ENCODE measurements at regions not wholly inside any gene's neighbourhood (a gene's known extent, or its start where the extent isn't known, plus 50 kb on each side); places are given as distances from the start of the nearest gene placed in this dataset.
A peak's percentile ranks its signal among the peaks of the same experiment; 100 is the strongest.
"Not testable (repeated sequence)": the region's sequence is repeated elsewhere in the genome, so short reads cannot be mapped to it uniquely, and the experiment has no call there.

DNA sequence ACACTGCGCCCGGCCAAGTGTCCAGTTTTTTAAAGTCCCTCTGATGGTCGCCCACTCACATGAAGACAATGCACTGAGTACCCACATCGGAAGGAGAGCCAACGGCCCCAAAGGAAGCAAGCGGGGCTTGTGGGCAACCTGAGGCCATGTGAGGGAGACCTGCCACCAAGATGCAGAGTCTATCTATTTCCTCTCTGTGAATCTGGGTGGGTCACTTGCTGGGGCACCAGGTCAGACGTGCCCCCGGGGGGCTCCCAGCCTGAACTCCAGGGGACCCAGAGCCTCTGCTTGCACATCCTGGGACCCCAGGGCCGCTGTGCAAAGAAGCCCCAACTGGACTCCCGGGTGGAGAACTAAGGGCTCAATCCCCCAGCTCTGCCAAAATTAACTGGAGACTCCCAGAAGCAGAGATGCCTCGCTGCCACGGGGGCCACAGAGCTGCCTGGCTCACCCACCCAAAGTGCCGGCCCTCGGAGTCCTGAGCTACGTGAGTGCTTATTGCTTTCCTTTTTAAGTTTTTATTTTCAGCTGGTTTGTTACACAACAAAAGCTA, 106.4 kb downstream of the BRD1 start:
- DNase-seq: no peak

DNA sequence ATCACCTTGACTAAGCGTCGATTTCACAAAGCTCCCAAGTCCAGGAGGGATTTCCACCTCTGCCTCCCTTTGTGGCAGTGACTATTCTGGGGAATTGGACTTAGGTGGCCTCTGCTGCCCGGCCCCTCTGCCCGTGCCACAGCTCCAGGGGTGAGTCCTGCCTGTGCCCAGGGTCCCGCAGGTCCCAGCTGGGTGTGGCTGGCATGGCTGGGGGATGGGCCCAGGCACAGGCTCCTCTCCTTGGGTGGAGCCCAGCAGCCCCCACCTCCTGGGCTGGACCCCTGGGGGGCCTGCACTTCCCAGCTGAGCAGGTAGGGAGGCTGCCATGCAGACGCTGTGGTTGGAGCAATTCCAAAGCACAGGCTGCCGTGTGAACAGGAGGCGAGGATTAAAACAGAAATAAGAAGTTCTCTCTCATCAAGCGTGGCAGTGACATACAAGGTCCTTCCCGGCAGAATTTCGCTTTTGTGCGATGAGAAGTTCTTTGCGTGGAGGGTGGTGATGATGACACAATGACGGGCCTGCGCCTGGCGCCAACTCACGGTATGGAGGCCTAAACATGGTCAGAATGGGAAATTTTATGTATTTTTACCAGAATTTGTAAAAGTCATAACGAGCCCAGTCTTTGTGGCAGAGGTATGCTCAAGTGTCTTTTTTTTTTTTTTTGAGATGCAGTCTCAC, 107.3 kb downstream of the BRD1 start:
- DNase-seq: no peak

DNA sequence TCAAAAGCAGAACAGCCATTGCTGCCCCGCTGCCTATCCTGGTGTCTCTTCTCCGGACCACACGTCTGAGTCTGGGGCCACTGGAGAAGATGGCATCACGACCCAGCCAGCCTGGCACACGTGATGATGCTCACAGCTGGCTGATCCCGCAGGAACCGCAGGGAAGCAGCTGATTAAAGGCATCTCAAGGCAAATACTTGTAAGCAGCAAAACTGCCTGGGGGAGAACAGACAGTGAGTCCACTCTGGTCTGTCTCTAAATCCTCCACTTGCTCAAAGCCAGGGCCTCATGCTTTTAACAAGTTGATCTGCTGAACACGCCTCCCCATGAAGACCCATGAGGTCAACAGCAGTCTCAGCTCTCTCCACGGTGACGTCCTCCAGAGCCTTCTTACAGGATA, 108.6 kb downstream of the BRD1 start:
- no peak for DNase-seq

DNA sequence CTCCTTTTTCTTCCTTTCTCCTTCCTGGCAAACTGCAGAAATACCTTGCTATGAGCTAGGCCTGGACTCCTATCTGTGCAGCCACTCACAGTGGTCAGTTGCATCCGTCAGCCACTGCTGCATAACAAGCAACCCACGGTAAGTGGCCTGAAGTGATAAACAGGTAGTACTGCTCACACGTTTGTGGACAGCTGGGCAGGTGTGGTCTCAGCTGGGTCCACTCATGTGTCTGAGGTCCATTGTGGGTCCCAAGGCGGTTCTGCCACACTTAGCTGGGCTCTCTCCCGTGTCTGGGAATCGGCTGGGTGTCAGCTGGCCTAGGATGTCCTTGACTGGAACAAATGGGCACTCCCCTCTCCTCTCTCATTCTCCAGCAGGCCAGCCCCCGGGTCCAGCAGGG, 109.3 kb downstream of the BRD1 start:
- DNase-seq: no peak

DNA sequence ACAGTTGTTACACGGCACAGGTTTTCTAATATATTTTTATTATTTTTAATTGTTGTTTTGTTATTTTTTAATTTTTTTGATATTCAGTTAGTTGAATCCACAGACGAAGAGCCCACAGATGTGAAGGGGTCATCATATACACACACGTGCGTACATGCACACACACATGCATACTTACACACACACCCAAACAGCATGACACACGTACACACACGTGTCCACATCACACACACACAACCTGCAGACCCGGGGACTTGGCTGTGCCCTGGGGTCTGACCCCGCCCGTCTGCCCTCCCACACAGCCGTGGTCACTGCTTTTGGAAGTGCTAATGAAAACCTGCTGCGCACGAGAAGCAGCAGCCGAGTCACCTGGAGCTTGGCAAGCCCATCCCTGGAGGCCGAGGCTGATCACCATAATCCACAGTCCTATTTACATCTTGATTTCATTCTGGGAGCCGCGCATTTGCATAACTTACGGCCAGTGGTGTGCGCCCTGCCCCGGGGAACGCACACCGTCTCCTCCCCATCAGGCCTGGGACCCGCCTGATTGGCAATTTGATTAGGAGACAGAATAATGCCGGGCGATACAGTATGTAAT, 110.3 kb downstream of the BRD1 start:
- no peak for DNase-seq

DNA sequence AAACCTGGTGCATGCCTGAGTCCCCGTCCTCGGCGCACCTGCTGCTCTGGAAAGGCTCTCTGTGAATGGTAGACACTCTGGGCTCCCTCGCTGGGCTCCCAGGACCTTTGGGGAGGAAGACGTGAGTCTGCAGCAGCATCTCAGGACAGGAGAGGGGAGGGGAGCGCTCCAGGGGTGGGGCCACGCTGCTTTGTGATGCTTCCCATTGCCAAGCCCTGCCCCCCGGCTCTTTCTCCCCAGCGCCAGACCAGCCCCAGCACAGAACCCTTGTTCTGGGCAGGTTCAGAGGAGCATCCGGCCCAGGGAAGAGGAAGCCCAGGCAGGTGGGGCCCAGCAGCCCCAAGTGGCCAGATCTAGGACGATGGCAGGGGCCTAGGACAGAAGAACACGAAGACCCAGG, 111.2 kb downstream of the BRD1 start:
- no peak for DNase-seq

DNA sequence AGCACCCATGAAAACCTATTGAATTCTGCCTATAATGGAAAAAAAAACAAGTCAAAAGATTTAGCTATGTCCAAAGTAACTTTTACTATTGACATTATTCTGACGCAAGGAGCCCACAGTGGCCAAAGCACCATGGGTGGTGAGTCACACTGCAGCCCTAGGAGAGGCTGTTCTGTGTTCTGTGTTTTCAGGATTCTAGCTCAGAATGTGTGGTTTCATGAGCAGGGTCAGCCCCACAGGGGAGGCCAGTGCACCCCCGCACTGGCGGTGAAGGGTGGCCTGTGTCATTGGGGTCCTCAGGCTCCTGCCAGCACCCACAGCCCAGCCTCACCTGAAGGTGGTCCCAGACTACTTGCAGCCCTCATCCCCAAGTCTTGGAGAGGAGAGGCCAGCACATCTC, 112.2 kb downstream of the BRD1 start:
- no peak for DNase-seq

DNA sequence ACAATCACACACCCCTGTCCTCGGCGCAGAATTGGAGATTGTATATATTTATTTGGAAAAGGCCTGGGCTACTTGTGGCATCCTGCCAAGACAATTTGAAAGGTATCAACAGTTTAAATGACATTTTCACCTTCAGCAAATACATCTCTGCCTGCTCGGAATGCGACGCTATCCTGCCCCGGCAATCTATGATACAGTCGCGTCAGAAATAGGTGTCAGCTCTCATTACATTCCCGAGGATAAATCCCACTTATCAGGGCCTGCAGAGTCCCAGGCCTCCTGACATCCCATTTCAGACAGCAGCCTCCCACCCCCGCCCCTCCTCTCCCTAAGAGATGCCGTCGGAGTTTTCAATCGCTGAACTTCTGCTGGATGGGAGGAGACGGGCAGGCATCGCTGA, 114.7 kb downstream of the BRD1 start:
- no peak for DNase-seq

DNA sequence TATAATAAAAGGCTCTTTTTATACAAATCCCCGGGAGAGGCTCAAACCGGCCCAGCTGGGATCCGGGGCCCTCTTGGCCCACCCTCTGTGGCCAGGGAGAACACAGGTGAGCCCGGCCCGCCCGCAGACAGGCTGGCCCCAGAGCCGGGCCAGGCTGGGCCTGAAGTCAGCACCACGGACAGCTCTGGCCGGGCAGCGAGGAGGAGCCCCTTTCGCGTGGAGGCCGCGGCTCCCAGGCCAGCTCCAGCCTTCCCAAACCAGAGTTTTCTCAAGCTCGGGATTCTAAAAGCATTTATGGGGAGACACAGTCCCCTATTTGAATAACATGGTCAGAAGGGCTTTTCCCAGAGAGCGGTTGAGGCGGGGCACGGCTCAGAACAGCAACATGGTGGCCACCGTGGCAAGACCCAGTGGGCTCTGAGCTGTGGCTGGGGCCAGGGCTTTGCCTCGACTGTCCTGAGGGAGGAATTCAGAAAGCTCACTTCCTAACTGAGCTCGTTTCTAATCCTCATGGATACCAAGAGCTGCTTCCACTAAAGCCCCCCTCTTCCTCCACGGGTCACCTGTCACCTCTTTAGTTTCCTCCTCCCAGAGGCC, 115.4 kb downstream of the BRD1 start:
- DNase-seq: no peak

DNA sequence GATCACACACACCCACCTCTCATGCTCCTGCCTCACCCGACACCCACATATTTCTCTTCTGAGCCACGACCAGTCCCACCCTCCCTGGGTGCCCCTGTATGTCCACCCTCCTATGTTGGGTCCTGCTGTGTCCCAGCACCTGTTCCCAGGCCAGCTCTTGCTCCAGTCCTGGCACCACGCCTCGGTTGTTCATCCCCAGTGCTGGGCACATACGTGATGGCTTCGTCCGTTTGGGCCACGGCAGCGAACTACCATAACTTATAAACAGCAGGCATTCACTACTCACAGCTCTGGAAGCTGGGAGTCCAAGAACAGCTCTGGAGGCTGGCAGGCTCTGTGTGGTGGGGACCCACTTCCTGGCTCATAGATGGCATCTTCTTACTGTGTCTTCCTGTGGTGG, 116.9 kb downstream of the BRD1 start:
- no peak for DNase-seq

DNA sequence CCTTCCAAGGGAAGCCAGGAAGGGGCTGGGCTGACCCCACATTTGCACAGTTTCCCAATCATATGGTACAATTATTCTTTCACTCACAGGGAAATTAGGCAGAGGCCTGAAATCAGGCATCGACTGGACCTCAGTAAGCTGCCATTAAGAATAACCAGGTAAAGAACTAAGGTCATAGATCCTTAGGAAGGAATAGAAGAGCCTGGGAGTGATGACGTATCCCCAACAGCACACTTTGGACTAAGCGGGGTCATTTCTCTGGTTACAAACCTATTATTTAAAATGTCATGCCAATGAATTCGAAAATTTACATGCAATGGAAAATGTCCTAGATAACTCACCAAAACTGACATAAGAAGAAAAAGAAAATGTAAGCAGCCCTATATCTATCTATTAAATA, 118.2 kb downstream of the BRD1 start:
- no peak for DNase-seq

DNA sequence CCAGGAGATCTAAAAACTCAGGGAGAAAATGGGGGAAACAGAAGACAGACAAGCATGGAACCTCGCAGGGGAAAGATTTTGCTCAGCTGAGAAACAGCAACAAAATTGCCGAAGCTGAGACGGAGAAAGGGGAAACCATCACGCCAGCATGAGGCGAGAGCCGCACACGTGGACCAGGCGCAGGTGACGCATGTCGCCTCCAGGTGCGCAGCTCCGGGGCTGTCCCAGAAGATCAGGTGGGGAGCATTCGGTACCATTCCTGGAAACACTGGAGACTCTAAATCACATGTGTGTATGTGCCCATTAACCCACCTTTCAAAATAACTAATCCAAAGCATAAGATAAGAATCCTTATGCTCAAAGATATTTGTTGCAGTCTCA, 121.7 kb downstream of the BRD1 start:
- no peak for DNase-seq

DNA sequence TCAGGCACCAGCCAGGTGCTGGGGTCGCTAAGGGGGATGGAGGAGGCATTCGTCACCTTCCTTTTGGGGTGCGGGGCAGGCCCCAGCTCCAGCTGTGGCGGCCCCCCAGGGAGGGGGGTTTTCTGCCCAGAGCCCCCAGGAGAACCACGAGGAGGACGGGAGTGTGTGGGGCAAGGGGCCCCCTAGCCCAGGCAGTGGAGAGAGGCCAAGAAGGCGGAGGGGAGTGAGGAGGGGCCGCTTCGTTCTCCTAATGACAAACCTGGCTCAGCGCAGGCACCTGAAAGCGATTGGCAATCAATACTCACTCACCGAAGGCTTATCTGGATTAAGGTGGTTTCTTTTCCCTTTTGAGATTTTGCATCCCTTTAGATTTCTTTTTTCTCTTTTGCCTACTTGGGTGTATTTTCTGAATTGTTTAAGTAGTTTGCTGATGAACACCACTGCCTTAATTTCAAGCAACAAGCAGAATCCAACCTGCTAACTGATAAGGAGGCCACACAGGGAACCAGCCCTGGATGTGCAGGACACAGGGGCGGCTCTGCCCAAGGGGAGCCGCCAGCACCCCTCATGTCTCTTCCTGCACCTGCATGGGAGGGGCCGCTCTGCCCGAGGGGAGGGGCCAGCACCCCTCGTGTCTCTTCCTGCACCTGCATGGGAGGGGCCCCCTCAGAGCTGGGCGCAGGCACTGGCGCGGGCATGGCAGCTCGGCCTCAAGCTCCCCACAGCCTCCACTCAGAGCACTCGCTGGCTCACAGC, 122.3 kb downstream of the BRD1 start:
- no peak for DNase-seq

DNA sequence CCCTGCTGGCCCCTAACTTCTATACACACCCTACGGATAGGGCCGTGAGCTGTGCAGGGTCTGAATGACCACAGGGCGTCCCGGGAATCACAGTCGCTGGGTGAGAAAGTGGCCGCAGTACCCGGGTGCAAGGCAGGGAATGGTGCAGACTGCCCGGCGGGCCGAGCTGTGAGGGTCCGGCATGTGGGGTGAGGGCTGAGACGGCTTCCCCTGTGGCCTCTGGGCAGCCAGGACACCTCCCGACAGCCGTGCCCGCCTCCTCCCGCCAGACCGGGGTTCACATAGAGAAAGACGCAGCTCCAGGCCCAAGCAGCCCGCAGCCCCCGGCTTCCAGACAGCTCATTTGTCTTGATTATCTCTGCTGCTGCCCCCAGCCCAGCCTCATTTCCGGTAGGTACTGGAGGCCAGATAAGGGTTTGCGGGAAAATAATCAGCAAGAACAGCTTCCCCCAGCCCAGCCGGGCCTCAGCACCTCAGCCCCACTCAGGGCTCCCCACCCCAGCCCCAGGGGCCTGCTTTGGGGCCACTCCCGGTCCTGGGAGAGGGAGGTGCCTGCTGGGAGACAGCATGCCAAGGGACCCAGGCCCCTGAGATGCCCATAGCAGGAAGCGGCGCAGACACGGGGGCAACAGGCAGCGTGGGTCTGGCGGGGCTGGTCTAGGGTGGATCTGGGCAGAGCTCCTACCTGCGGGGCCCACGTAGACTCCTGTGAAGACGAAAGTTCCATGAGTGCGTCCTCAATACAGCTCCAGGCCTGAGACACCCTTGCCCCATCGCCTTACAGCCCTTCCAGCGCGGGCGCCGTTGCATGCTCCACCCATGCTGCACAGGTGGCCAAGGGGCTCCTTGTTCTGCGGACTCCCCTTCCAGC, 123.1 kb downstream of the BRD1 start:
- no peak for DNase-seq

DNA sequence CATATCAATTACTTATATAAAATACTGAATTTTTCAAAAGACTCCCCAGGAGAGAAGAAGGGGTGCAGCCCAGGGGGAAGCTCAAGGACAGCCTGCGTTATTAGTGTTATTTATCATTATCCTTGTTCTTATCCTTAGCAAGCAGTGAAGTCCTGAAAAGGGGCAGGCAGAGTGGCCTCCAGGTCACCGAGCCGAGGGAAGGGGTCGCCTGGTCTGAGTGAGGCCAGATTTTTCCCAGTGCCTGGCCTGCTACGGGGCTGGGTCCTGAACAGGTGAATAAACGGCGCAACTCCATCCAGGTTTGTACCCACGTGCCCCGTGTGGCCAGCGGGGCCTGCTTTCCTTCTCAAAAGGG, 123.7 kb downstream of the BRD1 start:
- DNase-seq: no peak

DNA sequence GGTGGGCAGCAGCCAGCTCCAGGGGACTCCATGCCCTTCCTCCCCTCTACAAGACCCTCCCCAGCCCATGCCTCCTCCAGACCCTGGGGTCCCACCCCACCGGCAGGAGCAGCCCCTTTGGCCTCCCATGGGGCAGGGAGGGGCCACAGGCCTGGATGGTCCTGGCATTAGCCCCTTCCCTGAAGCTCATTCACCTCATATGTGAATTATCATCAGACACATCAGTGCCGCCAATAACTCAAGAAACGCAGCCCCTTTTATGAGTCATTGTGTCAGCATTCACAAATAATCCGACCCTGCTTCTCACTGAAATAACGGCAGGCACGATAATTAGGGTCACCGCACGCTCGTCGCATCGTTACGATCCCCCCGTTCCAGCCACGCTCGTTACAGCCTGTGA, 124.2 kb downstream of the BRD1 start:
- DNase-seq: no peak

DNA sequence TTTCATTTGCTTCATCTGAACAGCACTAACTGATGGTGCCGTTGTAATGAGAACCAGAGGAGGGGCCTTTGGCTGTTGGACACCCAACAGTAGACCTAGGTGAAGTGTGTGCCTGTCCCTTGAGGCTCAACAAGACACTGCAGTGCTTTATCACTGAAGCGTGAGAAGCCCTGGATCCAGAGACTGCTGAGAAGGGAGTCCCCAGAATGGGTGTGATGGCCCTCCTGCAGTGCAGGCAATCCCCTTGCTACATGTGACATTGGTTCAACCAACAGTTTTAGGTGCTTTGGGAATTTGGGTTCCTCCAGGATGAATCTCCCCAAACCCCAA, 125.6 kb downstream of the BRD1 start:
- no peak for DNase-seq

DNA sequence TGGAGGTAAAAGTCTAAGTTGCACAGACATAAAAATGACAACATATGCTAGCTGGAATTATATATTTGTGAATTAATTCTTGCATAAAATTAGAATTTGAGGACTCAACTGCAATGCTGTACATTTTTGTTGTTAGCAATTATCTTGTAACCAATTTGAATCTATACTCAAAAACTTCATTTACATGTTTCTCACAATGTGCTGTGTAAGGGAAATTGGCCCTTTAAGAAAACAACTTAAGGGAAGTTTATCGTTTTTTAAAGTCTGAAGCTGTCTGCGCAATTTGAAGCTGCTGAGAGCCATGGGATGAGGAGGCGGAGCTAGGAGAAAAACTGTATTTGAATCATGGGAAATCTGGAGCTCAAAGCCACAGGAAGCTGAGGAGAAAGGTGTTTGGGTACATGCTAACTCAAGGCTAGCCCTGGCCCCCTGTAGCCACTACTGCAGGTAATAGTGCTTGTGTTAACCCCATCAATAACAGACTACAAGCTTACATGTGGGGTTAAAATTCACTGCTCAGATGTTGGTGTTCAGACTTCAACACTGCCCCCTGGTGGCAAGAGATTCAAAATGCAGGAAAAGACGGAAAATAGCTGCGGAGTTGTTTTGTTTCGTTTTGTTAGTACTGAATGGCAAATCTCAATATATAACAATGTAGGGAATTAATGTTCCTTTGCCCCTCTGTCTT, 126.1 kb downstream of the BRD1 start:
- DNase-seq: peak in 1 of 2 donors; percentile 34

DNA sequence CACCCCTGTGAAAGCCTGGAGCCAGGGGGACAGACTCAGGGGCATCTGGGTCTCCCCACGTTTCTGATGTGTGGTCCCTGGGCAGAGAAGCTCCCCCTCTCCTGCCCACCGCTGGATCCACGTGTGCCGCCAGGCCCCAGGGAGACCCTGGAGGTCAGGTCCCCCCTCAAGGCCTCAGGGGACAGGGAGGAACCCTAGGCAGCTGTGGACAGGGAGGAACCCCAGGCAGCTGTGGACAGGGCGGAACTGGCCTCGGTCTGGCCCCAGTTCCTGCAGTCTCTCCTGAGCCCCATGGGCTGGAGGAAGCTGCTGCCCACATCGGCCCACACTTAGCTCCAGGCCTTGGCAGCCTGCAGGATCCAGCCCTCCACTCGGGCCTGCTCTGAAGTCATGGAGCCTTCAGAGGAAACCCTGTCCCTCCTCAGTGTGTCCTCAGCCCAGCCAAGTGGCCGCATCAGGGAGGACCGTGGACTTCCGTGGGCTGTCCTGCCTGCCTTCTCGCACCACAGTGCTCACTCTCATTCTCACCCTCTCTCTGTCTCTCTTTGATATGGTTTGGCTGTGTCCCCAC, 127.7 kb downstream of the BRD1 start:
- no peak for DNase-seq

DNA sequence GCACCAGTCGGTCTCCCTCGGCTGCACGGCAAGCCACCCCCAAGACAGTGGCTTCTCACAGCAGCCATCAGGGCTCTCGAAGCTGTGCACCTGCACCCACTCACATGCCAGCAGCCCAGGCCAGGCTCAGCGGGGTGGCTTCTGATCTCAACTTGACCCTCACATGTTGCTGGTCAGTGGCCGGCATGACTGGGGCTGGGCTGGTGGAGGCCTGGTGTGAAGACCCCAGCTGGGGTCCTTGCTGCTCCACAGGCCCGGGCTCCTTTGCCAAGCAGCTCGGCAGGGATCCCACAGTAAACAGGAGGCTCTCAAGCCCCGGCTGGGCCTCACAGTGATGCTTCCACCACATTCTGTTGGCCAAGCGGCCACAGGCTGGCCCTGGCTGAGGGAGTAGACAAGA, 128.2 kb downstream of the BRD1 start:
- DNase-seq: no peak

DNA sequence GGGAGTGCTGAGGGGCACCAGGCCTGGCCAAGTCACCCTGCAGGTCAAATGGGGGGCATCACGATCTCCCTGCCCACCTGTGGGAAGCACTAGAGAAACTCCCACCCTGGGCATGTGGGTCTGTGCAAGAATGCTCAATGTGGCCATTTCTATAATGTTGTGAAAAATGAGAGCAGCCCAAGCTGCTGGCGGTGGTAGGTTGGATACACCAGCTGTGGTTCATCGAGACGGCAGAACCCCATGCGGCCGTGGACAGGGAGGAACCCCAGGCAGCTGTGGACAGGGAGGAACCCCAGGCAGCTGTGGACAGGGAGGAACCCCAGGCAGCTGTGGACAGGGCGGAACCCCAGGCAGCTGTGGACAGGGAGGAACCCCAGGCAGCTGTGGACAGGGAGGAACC, 129.1 kb downstream of the BRD1 start:
- not testable (repeated sequence) for DNase-seq

DNA sequence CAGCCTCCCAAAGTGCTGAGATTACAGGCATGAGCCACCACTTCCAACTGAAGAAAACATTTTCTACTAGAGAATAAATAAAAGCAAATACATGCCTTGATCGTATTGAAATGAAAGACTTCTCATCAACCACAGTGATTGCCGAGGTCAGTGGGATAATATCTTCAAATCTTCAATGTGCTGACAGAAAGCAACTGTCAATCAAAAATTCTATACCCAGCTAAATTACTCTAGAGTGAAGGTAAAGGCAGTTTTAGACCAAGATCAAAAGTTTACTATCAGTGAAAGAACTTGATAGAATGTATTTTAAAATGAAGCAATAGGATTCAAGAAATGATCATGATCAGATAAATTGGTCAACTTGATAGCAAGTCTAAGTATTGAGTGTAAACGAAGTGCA, 130.6 kb downstream of the BRD1 start:
- no peak for DNase-seq

All from inflammatory macrophage treated with lipopolysaccharide for 1 hour (primary cell).